Peyer's patch (tissue), 4 donors: ENCODE measurements at regions not wholly inside any gene's neighbourhood (a gene's known extent, or its start where the extent isn't known, plus 50 kb on each side); places are given as distances from the start of the nearest gene placed in this dataset.

ENCODE experiments used
- DNase-seq, 3 donors: peaks; one replicate each; pipeline ENCODE4 v3.0.0-alpha.2; 2017 to 2019
- H3K27ac ChIP-seq, 4 donors: fragments of 200-600 bp; sonication (generic); one replicate each; pipeline ENCODE4 v1.5.1; 2016 to 2019
- H3K27me3 ChIP-seq, 2 donors: fragments of 200-600 bp; sonication (generic); one replicate each; pipeline ENCODE4 v1.5.1; 2019
- H3K36me3 ChIP-seq, 3 donors: fragments of 200-600 bp; sonication (generic); one replicate each; pipeline ENCODE4 v1.5.1; 2016 to 2019
- H3K4me1 ChIP-seq, 4 donors: fragments of 200-600 bp; sonication (generic); one replicate each; pipeline ENCODE4 v1.5.1; 2016 to 2019
- H3K4me3 ChIP-seq, 4 donors: fragments of 200-600 bp; sonication (generic); 1 replicate in 3 of 4; 2 replicates in 1 of 4; pipeline ENCODE4 v1.5.1; 2016 to 2019; ENCODE audit warnings: mild to moderate bottlenecking in 1 of 4
- H3K9me3 ChIP-seq, 4 donors: fragments of 200-600 bp; sonication (generic); one replicate each; pipeline ENCODE4 v1.5.1; 2016 to 2019; ENCODE audit warnings: mild to moderate bottlenecking in 1 of 4
- CTCF ChIP-seq, 6 experiments: fragments of 450-650 bp in 4 of 6; fragments of 200-600 bp in 2 of 6; sonication (generic) in 1 of 6; IDR thresholded peaks; one replicate each; pipeline ENCODE4 v1.5.1; 2017 to 2019; ENCODE audit warnings: antibody characterized with exemption in 6 of 6, mild to moderate bottlenecking in 3 of 6, moderate library complexity in 1 of 6
- POLR2A ChIP-seq, 2 donors: fragments of 450-650 bp; IDR thresholded peaks; one replicate each; pipeline ENCODE4 v1.5.1; 2017; ENCODE audit warnings: antibody characterized with exemption in 2 of 2, mild to moderate bottlenecking in 2 of 2, moderate library complexity in 2 of 2

- Histone ChIP-seq H3K36me3 (no peaks in the 10 kb centered on the region), H3K9me3 (no peaks in the 10 kb centered on the region), H3K27me3 (no peaks in the 10 kb centered on the region), H3K4me1 (no peaks in the 10 kb centered on the region), H3K27ac (no peak overlapping the region), H3K4me3 (no peak overlapping the region)
- no peak for DNase-seq
- no peak for TF ChIP-seq POLR2A (IDR thresholded peaks at IDR 0.05)
These were observed 1448.4 kb upstream of the C9orf72 start for GRCh38 chr9:29021632-29022031.

- Histone ChIP-seq H3K27ac (no peak overlapping the region), H3K36me3 (no peaks in the 10 kb centered on the region), H3K9me3 (no peaks in the 10 kb centered on the region), H3K27me3 (no peaks in the 10 kb centered on the region), H3K4me3 (no peak overlapping the region), H3K4me1 (no peaks in the 10 kb centered on the region)
- no peak for DNase-seq
- TF ChIP-seq POLR2A (IDR thresholded peaks at IDR 0.05) = no peak
- no peak for TF ChIP-seq CTCF (IDR thresholded peaks at IDR 0.05)
These were observed 1465.1 kb upstream of the C9orf72 start for GRCh38 chr9:29038332-29038731.

GRCh38 chr9:29039258-29039657 lies 1466.0 kb upstream of the C9orf72 start:
- TF ChIP-seq CTCF (IDR thresholded peaks at IDR 0.05) (no peak), POLR2A (IDR thresholded peaks at IDR 0.05) (no peak)
- H3K4me1 ChIP-seq = no peaks in the 10 kb centered on the region
- H3K27me3 ChIP-seq = no peaks in the 10 kb centered on the region
- H3K27ac ChIP-seq = no peak overlapping the region
- no peak for DNase-seq
- no peaks in the 10 kb centered on the region for H3K36me3 ChIP-seq
- H3K9me3 ChIP-seq = no peaks in the 10 kb centered on the region
- no peak overlapping the region for H3K4me3 ChIP-seq

- no peaks in the 10 kb centered on the region for H3K4me1 ChIP-seq
- TF ChIP-seq CTCF (IDR thresholded peaks at IDR 0.05) (no peak), POLR2A (IDR thresholded peaks at IDR 0.05) (no peak)
- no peaks in the 10 kb centered on the region for H3K27me3 ChIP-seq
- H3K9me3 ChIP-seq = no peaks in the 10 kb centered on the region
- no peak overlapping the region for H3K4me3 ChIP-seq
- H3K27ac ChIP-seq = no peak overlapping the region
- DNase-seq = no peak
- no peaks in the 10 kb centered on the region for H3K36me3 ChIP-seq
These were observed 1469.8 kb upstream of the C9orf72 start for GRCh38 chr9:29043072-29043471.

GRCh38 chr9:29044959-29045358 lies 1471.7 kb upstream of the C9orf72 start:
- TF ChIP-seq CTCF (IDR thresholded peaks at IDR 0.05) (no peak), POLR2A (IDR thresholded peaks at IDR 0.05) (no peak)
- Histone ChIP-seq H3K4me3 (no peak overlapping the region), H3K9me3 (no peaks in the 10 kb centered on the region), H3K36me3 (no peaks in the 10 kb centered on the region), H3K27ac (no peak overlapping the region), H3K4me1 (no peaks in the 10 kb centered on the region), H3K27me3 (no peaks in the 10 kb centered on the region)
- DNase-seq = no peak

- no peaks in the 10 kb centered on the region for H3K36me3 ChIP-seq
- TF ChIP-seq POLR2A (IDR thresholded peaks at IDR 0.05) (no peak), CTCF (IDR thresholded peaks at IDR 0.05) (no peak)
- no peaks in the 10 kb centered on the region for H3K27me3 ChIP-seq
These were observed 1486.8 kb upstream of the C9orf72 start for GRCh38 chr9:29060041-29060440.

More at GRCh38 chr9:29060041-29060440, 1486.8 kb upstream of the C9orf72 start:
- Histone ChIP-seq H3K27ac (no peak overlapping the region), H3K9me3 (peaks cover 0 to 2% (median 0%) of the 10 kb centered on the region in 4 donors), H3K4me3 (no peak overlapping the region), H3K4me1 (no peaks in the 10 kb centered on the region)
- DNase-seq = no peak
